HG03280 (cell line): ENCODE measurements at regions not wholly inside any gene's neighbourhood (a gene's known extent, or its start where the extent isn't known, plus 50 kb on each side); places are given as distances from the start of the nearest gene placed in this dataset.
"Not testable (repeated sequence)": the region's sequence is repeated elsewhere in the genome, so short reads cannot be mapped to it uniquely, and the experiment has no call there.

Experiments used
- ATAC-seq: cut with Tn5 transposase; IDR thresholded peaks from one replicate; pipeline ENCODE4 v1.9.1; 2021; ENCODE audit warnings: mild to moderate bottlenecking, moderate library complexity; ENCODE audit not compliant: unreplicated experiment

DNA sequence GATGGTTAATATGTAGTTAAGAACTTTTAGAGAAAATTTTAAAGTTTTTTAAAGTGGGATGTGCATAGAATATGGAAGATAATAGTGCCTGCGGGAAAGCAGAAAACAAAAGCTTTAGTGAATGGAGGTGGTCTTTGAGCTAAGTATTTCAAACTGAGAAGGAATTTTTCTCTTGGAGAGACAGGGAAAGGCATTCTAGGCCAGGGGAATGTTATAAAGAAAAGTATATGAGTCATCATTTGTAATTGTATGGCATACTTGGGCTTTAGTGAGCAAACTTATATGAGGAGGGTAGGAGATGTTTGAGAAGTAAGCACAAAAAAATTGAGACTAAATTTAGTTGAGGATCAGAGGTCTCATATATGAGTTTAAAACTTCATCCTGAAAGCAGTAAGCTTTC, 467.0 kb downstream of the PPARGC1A start:
- ATAC-seq = no peak

DNA sequence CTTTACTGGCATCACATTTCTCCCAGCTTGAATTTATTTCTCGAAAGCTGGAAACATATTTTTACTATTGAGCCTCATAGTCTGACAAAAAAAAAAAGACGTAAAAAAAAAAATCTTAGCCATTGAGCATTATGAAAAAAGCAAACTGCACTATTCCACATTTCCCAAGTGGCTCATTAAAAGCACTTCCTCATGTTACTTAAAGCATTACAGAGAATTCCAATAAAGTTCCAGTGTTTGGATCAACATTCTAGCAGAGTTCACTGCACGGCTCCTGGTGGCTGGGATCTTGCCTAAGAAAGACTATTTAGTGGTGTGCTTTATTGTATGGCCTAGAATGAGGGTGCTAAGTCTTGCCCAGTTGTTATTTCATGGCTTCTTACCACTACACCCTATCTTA, 476.2 kb downstream of the PPARGC1A start:
- no peak for ATAC-seq

- ATAC-seq = no peak
Observed at GRCh38 chr4:23412701-23413100, 477.1 kb downstream of the PPARGC1A start.

DNA sequence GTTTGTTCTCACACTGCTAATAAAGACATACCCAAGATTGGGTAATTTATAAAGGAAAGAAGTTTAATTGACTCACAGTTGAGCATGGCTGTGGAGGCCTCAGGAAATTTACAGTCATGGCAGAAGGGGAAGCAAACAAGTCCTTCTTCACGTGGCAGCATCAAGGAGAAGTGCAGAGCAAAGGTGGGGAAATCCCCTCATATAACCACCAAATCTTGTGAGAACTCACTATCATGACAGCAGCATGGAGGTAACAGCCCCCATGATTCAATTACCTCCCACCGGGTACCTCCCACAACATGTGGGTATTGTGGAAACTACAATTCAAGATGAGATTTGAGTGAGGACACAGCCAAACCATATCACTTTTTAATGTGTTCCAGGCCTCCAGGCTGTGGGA, 480.9 kb downstream of the PPARGC1A start:
- ATAC-seq = not testable (repeated sequence)

DNA sequence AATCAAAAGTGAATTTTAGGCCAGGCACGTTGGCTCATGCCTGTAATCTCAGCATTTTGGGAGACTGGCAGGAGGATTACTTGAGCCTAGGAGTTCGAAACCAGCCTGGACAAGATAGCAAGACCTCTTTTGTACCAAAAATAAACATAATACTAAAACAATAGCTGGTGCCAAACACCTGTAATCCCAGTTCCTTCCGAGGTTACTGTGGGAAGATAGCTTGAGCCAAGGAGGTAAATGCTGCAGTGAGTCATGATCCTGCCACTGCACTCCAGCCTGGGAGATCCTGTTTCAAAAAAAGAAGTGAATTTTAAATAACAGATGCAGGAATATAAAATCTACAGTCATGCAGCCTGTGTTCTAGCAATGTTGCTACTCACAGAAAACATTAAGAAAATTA, 488.3 kb downstream of the PPARGC1A start:
- no peak for ATAC-seq

GRCh38 chr4:23392860-23393458, 496.9 kb downstream of the PPARGC1A start:
- ATAC-seq = no peak

GRCh38 chr4:23390246-23390645, 499.6 kb downstream of the PPARGC1A start:
- ATAC-seq = no peak

DNA sequence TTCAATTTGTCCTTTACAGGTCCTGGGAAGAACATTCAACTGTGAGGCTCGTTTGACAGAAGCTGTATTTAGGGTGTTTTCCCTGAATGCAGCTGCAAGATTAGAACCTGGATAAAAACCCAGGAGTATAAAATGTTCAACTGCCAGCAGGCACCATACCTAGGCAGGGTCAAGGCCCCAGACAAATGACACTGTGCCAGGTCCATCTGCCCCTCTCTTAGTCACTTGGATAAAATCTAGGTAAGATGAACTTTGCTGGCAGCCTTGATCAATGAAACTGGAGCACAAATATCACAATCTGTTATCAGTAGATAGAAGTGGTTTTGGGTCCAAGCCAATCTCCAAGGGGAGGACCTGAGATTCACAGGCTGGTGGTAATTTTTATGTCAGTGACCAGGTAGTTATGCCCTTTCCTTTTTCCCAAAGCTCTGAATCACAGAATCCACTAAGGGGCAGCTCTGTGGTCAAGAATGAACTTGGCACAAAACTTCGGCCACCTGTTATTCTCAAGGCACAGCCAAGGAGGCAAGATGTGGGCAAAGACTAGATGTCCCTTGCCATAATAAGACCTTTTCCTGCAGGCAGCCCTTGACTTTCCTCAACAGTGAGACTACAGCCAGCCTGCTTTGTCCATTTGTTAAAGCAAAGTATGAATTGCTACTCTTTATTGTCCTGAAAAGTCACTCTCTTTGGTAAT, 501.0 kb downstream of the PPARGC1A start:
- ATAC-seq = no peak

DNA sequence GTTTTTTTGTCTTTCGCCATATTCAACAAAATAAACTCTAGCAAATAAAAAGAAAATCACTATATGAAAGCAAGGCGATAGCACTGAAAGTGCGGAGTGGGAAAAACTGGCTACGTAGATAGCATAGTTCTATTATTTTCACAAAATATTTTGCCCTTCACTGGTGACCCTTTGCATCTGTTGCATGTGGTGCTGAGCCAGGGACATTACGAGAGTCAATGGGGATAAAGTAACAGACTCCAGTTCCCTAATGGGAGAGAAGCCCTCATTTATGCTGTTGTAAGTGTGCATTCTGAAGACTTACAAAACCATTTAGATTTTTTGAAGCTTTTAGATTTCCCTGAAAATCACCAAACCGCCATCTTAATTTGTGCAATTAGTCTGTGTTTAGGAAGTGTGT, 501.6 kb downstream of the PPARGC1A start:
- ATAC-seq = no peak

DNA sequence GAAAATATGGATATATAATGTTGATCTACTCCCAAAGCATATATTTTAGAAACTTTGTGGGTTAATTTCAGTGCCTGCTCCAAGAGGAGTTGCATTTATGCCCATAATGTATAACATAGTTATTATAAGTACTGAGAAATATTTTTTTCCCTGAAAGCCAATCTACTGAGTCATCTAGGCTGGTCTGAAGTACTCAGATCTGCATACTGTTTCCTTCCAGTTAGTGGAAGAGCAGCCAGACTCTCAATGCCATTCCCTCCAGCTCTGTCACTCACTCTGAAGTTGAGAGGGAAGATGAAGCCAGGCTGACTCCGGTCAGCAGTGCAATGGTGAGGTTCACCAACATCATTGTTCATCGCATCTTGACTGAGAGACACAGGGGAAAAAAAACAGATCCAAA, 505.1 kb downstream of the PPARGC1A start:
- ATAC-seq = no peak

DNA sequence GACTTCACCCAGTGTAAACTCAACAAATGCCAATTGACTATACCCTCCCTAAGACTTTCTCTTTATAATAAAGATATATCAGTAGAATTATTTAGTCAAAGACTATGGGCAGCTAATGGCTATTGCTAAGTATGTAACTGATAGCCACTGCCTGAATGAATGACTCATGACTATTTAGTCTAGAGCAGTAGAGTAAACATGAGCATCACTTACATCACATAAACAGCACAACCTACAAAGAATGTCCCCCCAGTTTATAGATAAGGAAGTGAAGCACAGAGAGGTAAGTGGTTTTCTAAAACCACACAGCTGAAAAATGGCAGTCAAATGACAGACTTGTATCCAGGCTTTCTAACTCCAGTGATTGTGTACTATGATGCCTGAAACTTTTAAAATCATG, 507.0 kb downstream of the PPARGC1A start:
- no peak for ATAC-seq

- no peak for ATAC-seq
Observed at GRCh38 chr4:23374259-23374658, 515.6 kb downstream of the PPARGC1A start.

- no peak for ATAC-seq
Observed at GRCh38 chr4:23373261-23373660, 516.6 kb downstream of the PPARGC1A start.

DNA sequence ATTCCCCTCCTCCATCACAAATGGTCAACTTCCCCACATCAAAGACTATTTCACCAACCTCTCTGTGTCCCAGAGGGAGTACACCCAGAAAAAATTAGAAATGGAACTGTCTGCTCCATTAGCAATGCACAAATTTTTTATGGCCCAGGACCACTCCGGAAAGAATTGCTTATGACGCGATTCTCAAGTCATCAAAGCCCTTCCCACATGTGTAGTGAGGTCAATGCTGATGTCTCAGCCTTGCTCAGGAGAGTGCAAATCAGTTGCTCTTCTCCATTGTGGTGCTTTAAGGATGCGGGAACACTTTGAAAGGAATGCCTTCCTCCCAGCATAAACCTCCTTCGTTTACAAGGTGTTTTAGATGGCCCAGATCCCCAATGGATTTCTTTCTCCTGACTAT, 518.3 kb downstream of the PPARGC1A start:
- ATAC-seq = no peak

DNA sequence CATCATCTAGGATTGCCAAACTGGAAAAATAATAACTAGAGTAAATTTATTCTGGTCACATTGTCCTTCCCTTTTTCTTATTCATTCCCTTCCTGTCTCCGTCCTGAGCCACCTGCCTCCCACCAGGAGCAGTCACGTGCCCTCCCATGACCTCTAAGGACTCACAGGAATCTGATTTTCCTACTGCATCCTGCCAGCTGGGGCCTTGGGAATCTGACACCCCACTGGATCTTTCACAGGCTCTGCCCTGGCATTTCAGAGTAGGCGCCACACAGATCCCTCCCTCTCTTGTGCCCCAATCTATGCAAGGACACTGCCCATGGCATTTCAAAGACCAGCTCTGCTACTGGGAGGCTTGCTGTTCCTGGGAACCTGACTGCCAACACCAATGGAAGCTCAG, 520.5 kb downstream of the PPARGC1A start:
- ATAC-seq = no peak

DNA sequence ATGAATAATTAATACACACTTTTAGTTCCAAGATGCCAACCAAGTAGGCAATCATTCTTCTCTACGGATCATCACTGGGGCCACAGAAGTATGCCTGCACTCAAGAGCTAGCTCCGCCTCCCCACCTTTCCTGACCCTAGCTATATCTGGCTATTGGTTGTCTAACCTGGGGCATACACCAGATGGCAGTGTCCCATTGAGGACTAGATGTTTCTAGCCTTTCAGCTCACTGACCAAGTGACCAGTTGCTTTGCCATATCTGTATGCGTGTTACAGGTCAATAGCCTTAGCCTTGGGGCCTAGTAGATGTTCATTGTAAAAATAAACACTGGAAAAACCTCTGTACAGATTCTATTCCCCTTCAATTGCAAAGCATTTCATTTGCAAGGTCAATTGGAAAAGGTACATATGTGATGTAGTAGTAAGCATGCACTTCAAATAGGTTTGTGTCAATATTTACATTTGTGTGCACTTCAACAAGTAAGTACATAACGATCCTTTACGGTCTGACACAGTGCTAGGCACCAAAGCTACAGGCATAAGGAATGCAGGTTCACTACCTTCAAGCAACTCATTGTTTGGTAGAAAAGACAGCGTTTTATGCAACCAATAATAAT, 521.7 kb downstream of the PPARGC1A start:
- ATAC-seq = no peak

DNA sequence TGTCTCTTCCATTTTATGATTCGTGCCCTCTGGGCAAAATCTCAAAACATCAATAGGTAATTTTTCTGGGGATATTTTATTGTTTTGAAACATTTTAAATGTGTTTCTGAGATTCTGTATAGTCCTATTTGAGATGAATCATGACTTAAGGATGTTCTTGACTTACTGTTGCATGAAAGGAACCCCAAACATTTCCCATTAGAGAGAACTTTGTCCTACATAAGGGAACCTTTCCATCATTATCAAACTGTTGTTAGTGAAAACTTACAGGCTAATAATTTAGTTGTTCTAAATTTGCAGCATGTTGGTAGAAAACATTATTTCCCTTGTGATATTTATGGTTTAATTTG, 523.3 kb downstream of the PPARGC1A start:
- ATAC-seq = no peak

GRCh38 chr4:23365871-23366556, 523.8 kb downstream of the PPARGC1A start:
- ATAC-seq = no peak

GRCh38 chr4:23365086-23365485, 524.8 kb downstream of the PPARGC1A start:
- no peak for ATAC-seq

DNA sequence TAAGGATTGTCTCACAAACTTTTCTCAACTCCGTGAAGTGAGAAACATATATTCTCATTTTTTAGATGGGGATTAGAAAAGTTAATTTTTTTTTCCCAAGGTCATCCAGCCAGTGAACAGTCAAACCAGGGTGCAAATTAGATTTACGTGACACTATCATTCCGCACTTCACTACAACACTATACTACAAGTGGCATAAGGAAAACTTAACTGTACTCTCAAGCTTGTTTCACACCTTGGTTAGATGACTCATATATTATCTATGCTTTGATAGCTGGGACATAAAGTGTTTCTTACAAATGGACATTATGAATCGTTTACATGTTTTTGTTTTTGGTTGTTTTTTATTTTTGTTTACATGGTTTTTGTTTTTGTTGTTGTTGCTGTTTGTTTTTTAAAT, 525.7 kb downstream of the PPARGC1A start:
- ATAC-seq = no peak

GRCh38 chr4:23361453-23361852, 528.4 kb downstream of the PPARGC1A start:
- ATAC-seq = no peak

DNA sequence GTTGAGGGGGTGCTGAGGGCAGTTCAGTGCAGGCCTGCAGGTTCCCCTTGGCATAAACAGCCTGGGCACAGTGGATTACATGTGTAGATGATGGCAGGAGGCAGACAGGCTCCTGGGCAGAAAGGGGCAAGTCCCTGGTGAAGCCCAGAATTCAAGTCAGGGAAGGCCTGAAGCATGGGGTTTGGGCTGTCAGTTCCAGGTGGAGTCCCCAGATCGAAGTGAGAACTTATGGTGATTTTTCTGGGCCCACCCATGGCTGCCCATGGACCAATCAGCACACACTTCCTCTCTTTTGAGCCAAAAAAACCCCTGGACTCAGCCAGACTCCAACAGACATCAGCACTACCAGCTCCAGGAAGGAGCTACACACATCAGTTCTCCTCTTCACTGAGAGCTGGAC, 529.1 kb downstream of the PPARGC1A start:
- no peak for ATAC-seq
